NOMO-1 (cell line): ENCODE measurements at regions not wholly inside any gene's neighbourhood (a gene's known extent, or its start where the extent isn't known, plus 50 kb on each side); places are given as distances from the start of the nearest gene placed in this dataset.
"Not testable (repeated sequence)": the region's sequence is repeated elsewhere in the genome, so short reads cannot be mapped to it uniquely, and the experiment has no call there.

Experiments
- DNase-seq, 2 experiments: peaks; one replicate each; lab custom pipeline; 2025; ENCODE audit not compliant: unreplicated experiment in 2 of 2; lab: John Stamatoyannopoulos, UW

- DNase-seq: not testable (repeated sequence)
Observed at GRCh38 chr13:52565324-52565723, 76.9 kb upstream of the HNRNPA1L2 start.

GRCh38 chr13:52569904-52570602 lies 72.2 kb upstream of the HNRNPA1L2 start:
- DNase-seq: peak; percentile 59 to 63

- not testable (repeated sequence) for DNase-seq
Observed at GRCh38 chr13:52571163-52571562, 71.1 kb upstream of the HNRNPA1L2 start.

GRCh38 chr13:52582962-52583361 lies 59.3 kb upstream of the HNRNPA1L2 start:
- peak in 1 of 2 experiments; percentile 54 for DNase-seq
